ENCODE measurements at regions not wholly inside any gene's neighbourhood (a gene's known extent, or its start where the extent isn't known, plus 50 kb on each side); places are given as distances from the start of the nearest gene placed in this dataset.
"Not testable (repeated sequence)": the region's sequence is repeated elsewhere in the genome, so short reads cannot be mapped to it uniquely, and the experiment has no call there.

- TF ChIP-seq EZH2 (IDR thresholded peaks at IDR 0.05; ENCODE audit: low read length, unreplicated experiment); CTCF (conservative IDR thresholded peaks at IDR 0.05; ENCODE audit: low read depth, low read length): not testable (repeated sequence)
Measured at GRCh38 chr9:41802706-41803105, 326.5 kb downstream of the CNTNAP3B start.

All from PC-3 (cell line).